ENCODE measurements at regions not wholly inside any gene's neighbourhood (a gene's known extent, or its start where the extent isn't known, plus 50 kb on each side); places are given as distances from the start of the nearest gene placed in this dataset.

GRCh38 chr7:156576216-156577058, 64.1 kb upstream of the RNF32 start:
- TF ChIP-seq CTCF (IDR thresholded peaks at IDR 0.05; ENCODE audit: low read depth, low read length, missing input control) (no peak), REST (IDR thresholded peaks at IDR 0.05) (no peak), FOXA2 (IDR thresholded peaks at IDR 0.05) (no peak)
- 88% methylated on average over 20 of the region's 20 CpGs for WGBS
- H3K36me3 ChIP-seq (ENCODE audit: control insufficient read depth in 4 of 4, insufficient read depth in 3 of 4, low read depth in 1 of 4, low read length in 3 of 4), result no peaks in the 10 kb centered on the region
- H3K27ac ChIP-seq (ENCODE audit: low read depth in 1 of 2, low read length in 2 of 2), result no peak overlapping the region
- DNase-seq (ENCODE audit: low spot score), result no peak
- H3K27me3 ChIP-seq (ENCODE audit: control insufficient read depth in 4 of 4, insufficient read depth in 4 of 4, low read length in 3 of 4), result no peaks in the 10 kb centered on the region
- H3K4me1 ChIP-seq (ENCODE audit: control insufficient read depth in 4 of 4, insufficient read depth in 4 of 4, low read length in 3 of 4), result no peaks in the 10 kb centered on the region
- no peaks in the 10 kb centered on the region for H3K9me3 ChIP-seq (ENCODE audit: control insufficient read depth in 4 of 4, low read length in 3 of 4)
- H3K4me3 ChIP-seq (ENCODE audit: low read depth in 1 of 3, low read length in 3 of 3), result no peak overlapping the region
- H3K9ac ChIP-seq (ENCODE audit: low read depth in 1 of 2, low read length in 2 of 2), result no peak overlapping the region

- Histone ChIP-seq H3K9ac (ENCODE audit: low read depth in 1 of 2, low read length in 2 of 2) (no peak overlapping the region), H3K4me3 (ENCODE audit: low read depth in 1 of 3, low read length in 3 of 3) (no peak overlapping the region), H3K9me3 (ENCODE audit: control insufficient read depth in 4 of 4, low read length in 3 of 4) (no peaks in the 10 kb centered on the region), H3K4me1 (ENCODE audit: control insufficient read depth in 4 of 4, insufficient read depth in 4 of 4, low read length in 3 of 4) (peaks cover 0 to 7% (median 2%) of the 10 kb centered on the region in 4 donors), H3K27ac (ENCODE audit: low read depth in 1 of 2, low read length in 2 of 2) (no peak overlapping the region), H3K36me3 (ENCODE audit: control insufficient read depth in 4 of 4, insufficient read depth in 3 of 4, low read depth in 1 of 4, low read length in 3 of 4) (no peaks in the 10 kb centered on the region), H3K27me3 (ENCODE audit: control insufficient read depth in 4 of 4, insufficient read depth in 4 of 4, low read length in 3 of 4) (no peaks in the 10 kb centered on the region)
- no peak for DNase-seq (ENCODE audit: low spot score)
- 94% methylated on average over 1 of the region's 1 CpG for WGBS
- TF ChIP-seq YY1 (IDR thresholded peaks at IDR 0.05) (no peak), ATF3 (IDR thresholded peaks at IDR 0.05) (no peak), TAF1 (conservative IDR thresholded peaks at IDR 0.05) (no peak), JUND (IDR thresholded peaks at IDR 0.05) (no peak), RXRA (IDR thresholded peaks at IDR 0.05) (no peak), MAX (IDR thresholded peaks at IDR 0.05) (no peak), FOXA2 (IDR thresholded peaks at IDR 0.05) (no peak), HNF4A (conservative IDR thresholded peaks at IDR 0.05) (no peak), GABPA (IDR thresholded peaks at IDR 0.05 in 1 of 2, conservative IDR thresholded peaks at IDR 0.05 in 1 of 2) (no peak), REST (IDR thresholded peaks at IDR 0.05) (no peak), ZBTB33 (IDR thresholded peaks at IDR 0.05) (no peak), CTCF (IDR thresholded peaks at IDR 0.05; ENCODE audit: low read depth, low read length, missing input control) (no peak), NR2F2 (IDR thresholded peaks at IDR 0.05) (no peak), SP1 (IDR thresholded peaks at IDR 0.05) (no peak), EGR1 (IDR thresholded peaks at IDR 0.05; ENCODE audit: low read depth in 2 of 2) (no peak), HNF4G (IDR thresholded peaks at IDR 0.05) (no peak), FOXA1 (IDR thresholded peaks at IDR 0.05) (no peak), RAD21 (IDR thresholded peaks at IDR 0.05) (no peak)
These were observed 72.3 kb upstream of the RNF32 start for GRCh38 chr7:156568258-156568657.
